ENCODE measurements at regions not wholly inside any gene's neighbourhood (a gene's known extent, or its start where the extent isn't known, plus 50 kb on each side); places are given as distances from the start of the nearest gene placed in this dataset.

- no peaks in the 10 kb centered on the region for H3K9me3 Mint-ChIP-seq
- no peak overlapping the region for H3K27ac Mint-ChIP-seq
- no peak overlapping the region for H3K4me3 Mint-ChIP-seq
- no peaks in the 10 kb centered on the region for H3K36me3 Mint-ChIP-seq
- no peak for ATAC-seq
- peaks cover 7% of the 10 kb centered on the region in 2 donors for H3K27me3 Mint-ChIP-seq
- no peaks in the 10 kb centered on the region for H3K4me1 Mint-ChIP-seq (ENCODE audit: low read depth in 2 of 2)
- no peak for DNase-seq (ENCODE audit: low spot score)
Observed at GRCh38 chr16:87169509-87169995, 147.6 kb downstream of the C16orf95 start.

- Mint-ChIP-seq H3K27me3 (peaks cover 7% of the 10 kb centered on the region in 2 donors), H3K9me3 (no peaks in the 10 kb centered on the region), H3K36me3 (no peaks in the 10 kb centered on the region), H3K4me3 (no peak overlapping the region), H3K27ac (no peak overlapping the region), H3K4me1 (ENCODE audit: low read depth in 2 of 2) (no peaks in the 10 kb centered on the region)
- DNase-seq (ENCODE audit: low spot score) (no peak), ATAC-seq (no peak)
Observed at GRCh38 chr16:87170310-87170709, 146.9 kb downstream of the C16orf95 start.

GRCh38 chr16:87171723-87172122, 145.5 kb downstream of the C16orf95 start:
- Mint-ChIP-seq H3K9me3 (no peaks in the 10 kb centered on the region), H3K4me3 (no peak overlapping the region), H3K4me1 (ENCODE audit: low read depth in 2 of 2) (no peaks in the 10 kb centered on the region), H3K36me3 (no peaks in the 10 kb centered on the region), H3K27me3 (peaks cover 7% of the 10 kb centered on the region in 2 donors), H3K27ac (no peak overlapping the region)
- no peak for DNase-seq (ENCODE audit: low spot score)
- ATAC-seq = no peak

- Mint-ChIP-seq H3K9me3 (no peaks in the 10 kb centered on the region), H3K4me1 (ENCODE audit: low read depth in 2 of 2) (no peaks in the 10 kb centered on the region), H3K4me3 (no peak overlapping the region), H3K36me3 (no peaks in the 10 kb centered on the region), H3K27me3 (peaks cover 6 to 12% of the 10 kb centered on the region in 2 donors), H3K27ac (no peak overlapping the region)
- no peak for DNase-seq (ENCODE audit: low spot score)
- peak in 1 of 2 donors; percentile 6 for ATAC-seq
Observed at GRCh38 chr16:87172632-87173031, 144.6 kb downstream of the C16orf95 start.

- Mint-ChIP-seq H3K27ac (no peak overlapping the region), H3K4me1 (ENCODE audit: low read depth in 2 of 2) (no peaks in the 10 kb centered on the region), H3K36me3 (no peaks in the 10 kb centered on the region), H3K9me3 (no peaks in the 10 kb centered on the region), H3K27me3 (peaks cover 8 to 15% of the 10 kb centered on the region in 2 donors), H3K4me3 (no peak overlapping the region)
- DNase-seq (ENCODE audit: low spot score) (no peak), ATAC-seq (no peak)
Observed at GRCh38 chr16:87173294-87173893, 143.8 kb downstream of the C16orf95 start.

GRCh38 chr16:87174061-87174460, 143.1 kb downstream of the C16orf95 start:
- H3K27ac Mint-ChIP-seq = no peak overlapping the region
- no peak for DNase-seq (ENCODE audit: low spot score)
- no peak for ATAC-seq
- H3K27me3 Mint-ChIP-seq = peaks cover 8 to 19% of the 10 kb centered on the region in 2 donors
- H3K4me1 Mint-ChIP-seq (ENCODE audit: low read depth in 2 of 2) = no peaks in the 10 kb centered on the region
- H3K36me3 Mint-ChIP-seq = no peaks in the 10 kb centered on the region
- H3K9me3 Mint-ChIP-seq = no peaks in the 10 kb centered on the region
- H3K4me3 Mint-ChIP-seq = no peak overlapping the region

- no peak overlapping the region for H3K4me3 Mint-ChIP-seq
- ATAC-seq (no peak), DNase-seq (ENCODE audit: low spot score) (no peak)
- H3K27me3 Mint-ChIP-seq = peaks cover 19 to 22% of the 10 kb centered on the region in 2 donors
- H3K9me3 Mint-ChIP-seq = no peaks in the 10 kb centered on the region
- no peak overlapping the region for H3K27ac Mint-ChIP-seq
- H3K36me3 Mint-ChIP-seq = no peaks in the 10 kb centered on the region
- peaks cover 0 to 2% of the 10 kb centered on the region in 2 donors for H3K4me1 Mint-ChIP-seq (ENCODE audit: low read depth in 2 of 2)
Observed at GRCh38 chr16:87176735-87177134, 140.5 kb downstream of the C16orf95 start.

- H3K27me3 Mint-ChIP-seq = peaks cover 19 to 22% of the 10 kb centered on the region in 2 donors
- no peak overlapping the region for H3K4me3 Mint-ChIP-seq
- no peak for ATAC-seq
- peaks cover 0 to 2% of the 10 kb centered on the region in 2 donors for H3K4me1 Mint-ChIP-seq (ENCODE audit: low read depth in 2 of 2)
- no peaks in the 10 kb centered on the region for H3K36me3 Mint-ChIP-seq
- peak; percentile 60 for DNase-seq (ENCODE audit: low spot score)
- H3K9me3 Mint-ChIP-seq = no peaks in the 10 kb centered on the region
- H3K27ac Mint-ChIP-seq = no peak overlapping the region
Observed at GRCh38 chr16:87177673-87178072, 139.5 kb downstream of the C16orf95 start.

- Mint-ChIP-seq H3K27ac (no peak overlapping the region), H3K27me3 (peaks cover 19 to 22% of the 10 kb centered on the region in 2 donors), H3K9me3 (no peaks in the 10 kb centered on the region), H3K4me3 (no peak overlapping the region), H3K36me3 (no peaks in the 10 kb centered on the region), H3K4me1 (ENCODE audit: low read depth in 2 of 2) (peaks cover 0 to 2% of the 10 kb centered on the region in 2 donors)
- DNase-seq (ENCODE audit: low spot score) (no peak), ATAC-seq (no peak)
Observed at GRCh38 chr16:87178177-87178863, 138.9 kb downstream of the C16orf95 start.

- Mint-ChIP-seq H3K4me3 (no peak overlapping the region), H3K4me1 (ENCODE audit: low read depth in 2 of 2) (peaks cover 0 to 2% of the 10 kb centered on the region in 2 donors), H3K36me3 (no peaks in the 10 kb centered on the region), H3K9me3 (no peaks in the 10 kb centered on the region), H3K27ac (no peak overlapping the region), H3K27me3 (peaks cover 19 to 23% of the 10 kb centered on the region in 2 donors)
- no peak for DNase-seq (ENCODE audit: low spot score)
- no peak for ATAC-seq
Observed at GRCh38 chr16:87178977-87179376, 138.2 kb downstream of the C16orf95 start.

- no peak overlapping the region for H3K4me3 Mint-ChIP-seq
- H3K27ac Mint-ChIP-seq = no peak overlapping the region
- no peak for ATAC-seq
- peaks cover 0 to 2% of the 10 kb centered on the region in 2 donors for H3K4me1 Mint-ChIP-seq (ENCODE audit: low read depth in 2 of 2)
- peaks cover 19 to 27% of the 10 kb centered on the region in 2 donors for H3K27me3 Mint-ChIP-seq
- no peaks in the 10 kb centered on the region for H3K36me3 Mint-ChIP-seq
- H3K9me3 Mint-ChIP-seq = no peaks in the 10 kb centered on the region
- peak; percentile 44 for DNase-seq (ENCODE audit: low spot score)
Observed at GRCh38 chr16:87180069-87180468, 137.1 kb downstream of the C16orf95 start.

- peak; percentile 29 for DNase-seq (ENCODE audit: low spot score)
- no peak overlapping the region for H3K4me3 Mint-ChIP-seq
- peaks cover 16 to 21% of the 10 kb centered on the region in 2 donors for H3K27me3 Mint-ChIP-seq
- H3K27ac Mint-ChIP-seq = no peak overlapping the region
- H3K4me1 Mint-ChIP-seq (ENCODE audit: low read depth in 2 of 2) = peaks cover 7 to 10% of the 10 kb centered on the region in 2 donors
- no peak for ATAC-seq
- H3K9me3 Mint-ChIP-seq = peaks cover 10% of the 10 kb centered on the region
- peaks cover 5% of the 10 kb centered on the region for H3K36me3 Mint-ChIP-seq
Observed at GRCh38 chr16:87182759-87183158, 134.4 kb downstream of the C16orf95 start.

GRCh38 chr16:87183647-87184046, 133.5 kb downstream of the C16orf95 start:
- H3K4me1 Mint-ChIP-seq (ENCODE audit: low read depth in 2 of 2) = peaks cover 7 to 15% of the 10 kb centered on the region in 2 donors
- peaks cover 11 to 12% of the 10 kb centered on the region in 2 donors for H3K27me3 Mint-ChIP-seq
- DNase-seq (ENCODE audit: low spot score) = peak; percentile 44
- no peak for ATAC-seq
- peaks cover 5% of the 10 kb centered on the region for H3K36me3 Mint-ChIP-seq
- H3K4me3 Mint-ChIP-seq = no peak overlapping the region
- H3K9me3 Mint-ChIP-seq = peaks cover 16% of the 10 kb centered on the region
- no peak overlapping the region for H3K27ac Mint-ChIP-seq

- Mint-ChIP-seq H3K4me3 (no peak overlapping the region), H3K27ac (no peak overlapping the region), H3K9me3 (peaks cover 16% of the 10 kb centered on the region), H3K36me3 (peaks cover 5% of the 10 kb centered on the region), H3K27me3 (peaks cover 5 to 8% of the 10 kb centered on the region in 2 donors), H3K4me1 (ENCODE audit: low read depth in 2 of 2) (peaks cover 7 to 15% of the 10 kb centered on the region in 2 donors)
- ATAC-seq (no peak), DNase-seq (ENCODE audit: low spot score) (peak; percentile 40)
Observed at GRCh38 chr16:87185308-87185707, 131.9 kb downstream of the C16orf95 start.

All from natural killer cell treated with Interleukin-12 subunit alpha and Interleukin-12 subunit beta and Interleukin-15 and Interleukin-18, amount 100 ng/mL, for 72 hours (primary cell).